PC-9 (cell line): ENCODE measurements at regions not wholly inside any gene's neighbourhood (a gene's known extent, or its start where the extent isn't known, plus 50 kb on each side); places are given as distances from the start of the nearest gene placed in this dataset.
"Not testable (repeated sequence)": the region's sequence is repeated elsewhere in the genome, so short reads cannot be mapped to it uniquely, and the experiment has no call there.

Experiments
- BruUV-seq: library from RNA; stranded (reverse); fragments of 400-500 nt; replicated peaks from 2 replicates; lab custom pipeline; 2021; lab: Mats Ljungman, UMichigan
- CTCF ChIA-PET: fragments of 300-600 bp; sonication (Branson Sonifier 250); formaldehyde crosslinking; loops from one replicate; lab custom pipeline; 2022; ENCODE audit warnings: antibody characterized with exemption; lab: Charles Lee
- POLR2A ChIA-PET: fragments of 300-600 bp; sonication (Branson Sonifier 250); formaldehyde crosslinking; loops from one replicate; lab custom pipeline; 2022; ENCODE audit warnings: antibody characterized with exemption; ENCODE audit not compliant: unreplicated experiment; lab: Charles Lee
- DNase-seq, 2 experiments: peaks; one replicate each; pipeline versions ENCODE4 v3.0.0 to v3.0.0-alpha.2; 2015 to 2022; ENCODE audit warnings: mixed read lengths in 1 of 2
- H2AFZ ChIP-seq: fragments of 200-600 bp; sonication (generic); 2 replicates; pipeline ENCODE4 v1.8.1; 2017; ENCODE audit warnings: antibody characterized with exemption
- H3F3A ChIP-seq: fragments of 200-600 bp; sonication (generic); 2 replicates; pipeline ENCODE4 v1.8.1; 2017; ENCODE audit warnings: antibody characterized with exemption, mild to moderate bottlenecking, low read depth; ENCODE audit not compliant: insufficient read depth
- H3K27ac ChIP-seq: fragments of 200-600 bp; sonication (generic); 2 replicates; pipeline ENCODE4 v1.6.1; 2016; ENCODE audit warnings: mixed run types
- H3K27me3 ChIP-seq: fragments of 200-600 bp; sonication (generic); 2 replicates; pipeline ENCODE4 v1.6.1; 2016; ENCODE audit warnings: low read depth, mixed run types; ENCODE audit not compliant: insufficient read depth
- H3K36me3 ChIP-seq: fragments of 200-600 bp; sonication (generic); 2 replicates; pipeline ENCODE4 v1.6.1; 2016; ENCODE audit warnings: low read depth, mixed run types
- H3K4me1 ChIP-seq: fragments of 200-600 bp; sonication (generic); replicated peaks from 2 replicates; pipeline ENCODE4 v1.6.1; 2016; ENCODE audit warnings: mixed run types; ENCODE audit not compliant: insufficient read depth
- H3K4me2 ChIP-seq: fragments of 200-600 bp; sonication (generic); 2 replicates; pipeline ENCODE4 v1.6.1; 2017; ENCODE audit warnings: mixed run types
- H3K4me3 ChIP-seq: fragments of 200-600 bp; sonication (generic); 2 replicates; pipeline ENCODE4 v1.6.1; 2016; ENCODE audit warnings: mixed run types
- H3K79me2 ChIP-seq: fragments of 200-600 bp; sonication (generic); 2 replicates; pipeline ENCODE4 v1.6.1; 2017; ENCODE audit warnings: low read depth, mixed run types
- H3K9me2 ChIP-seq: fragments of 200-600 bp; sonication (generic); 2 replicates; pipeline ENCODE4 v1.8.1; 2017; ENCODE audit warnings: mild to moderate bottlenecking; ENCODE audit not compliant: insufficient read depth
- H3K9me3 ChIP-seq: fragments of 200-600 bp; sonication (generic); 2 replicates; pipeline ENCODE4 v1.8.1; 2016; ENCODE audit warnings: low read depth; ENCODE audit not compliant: insufficient read depth
- H4K20me1 ChIP-seq: fragments of 200-600 bp; sonication (generic); 2 replicates; pipeline ENCODE4 v1.8.1; 2017; ENCODE audit not compliant: insufficient read depth
- CTCF ChIP-seq: fragments of 200-600 bp; sonication (generic); conservative IDR thresholded peaks from 2 replicates; pipeline ENCODE4 v1.6.1; 2017; ENCODE audit warnings: mixed run types, antibody characterized with exemption, mild to moderate bottlenecking, moderate library complexity
- EZH2 ChIP-seq: fragments of 200-600 bp; sonication (generic); IDR thresholded peaks from 2 replicates; pipeline ENCODE4 v1.8.0; 2017; ENCODE audit warnings: antibody characterized with exemption, low read depth
- intact Hi-C: fragments of 100-400 bp; cut with micrococcal nuclease; formaldehyde crosslinking; loops from one replicate; pipeline ENCODE4 v1.10.0; 2022; ENCODE audit not compliant: unreplicated experiment

- intact Hi-C loops = no loop called here
- no peaks in the 10 kb centered on the region for H3K9me2 ChIP-seq
- no TSS peak for BruUV-seq
- ChIA-PET CTCF (no interaction called here), POLR2A (no interaction called here)
- no peaks in the 10 kb centered on the region for H3K79me2 ChIP-seq
- DNase-seq = no peak
- no peaks in the 10 kb centered on the region for H4K20me1 ChIP-seq
- no peak for TF ChIP-seq CTCF
- no peak for TF ChIP-seq EZH2
- H3K36me3 ChIP-seq = no peaks in the 10 kb centered on the region
- H3K4me2 ChIP-seq = no peak overlapping the region
- no peak overlapping the region for H3K4me3 ChIP-seq
- no peak overlapping the region for H3K27ac ChIP-seq
- no peaks in the 10 kb centered on the region for H3K27me3 ChIP-seq
- no peaks in the 10 kb centered on the region for H3K9me3 ChIP-seq
- no peaks in the 10 kb centered on the region for H3F3A ChIP-seq
- no peaks in the 10 kb centered on the region for H3K4me1 ChIP-seq
- H2AFZ ChIP-seq = no peak overlapping the region
Measured at GRCh38 chrX:47776292-47777006, 60.3 kb upstream of the ZNF81 start.

- Histone ChIP-seq H4K20me1 (no peaks in the 10 kb centered on the region), H3K27me3 (no peaks in the 10 kb centered on the region), H3K36me3 (no peaks in the 10 kb centered on the region), H2AFZ (no peak overlapping the region), H3K4me1 (no peaks in the 10 kb centered on the region), H3F3A (no peaks in the 10 kb centered on the region), H3K4me3 (no peak overlapping the region), H3K79me2 (no peaks in the 10 kb centered on the region), H3K27ac (no peak overlapping the region), H3K9me3 (no peaks in the 10 kb centered on the region), H3K9me2 (no peaks in the 10 kb centered on the region), H3K4me2 (no peak overlapping the region)
- TF ChIP-seq EZH2 (no peak), CTCF (no peak)
- intact Hi-C loops = no loop called here
- CTCF ChIA-PET = no interaction called here
- no peak for DNase-seq
- POLR2A ChIA-PET = no interaction called here
- no TSS peak for BruUV-seq
Measured at GRCh38 chrX:47772764-47773163, 63.9 kb upstream of the ZNF81 start.

- CTCF ChIA-PET = no interaction called here
Measured at GRCh38 chrX:47771473-47771872, 65.2 kb upstream of the ZNF81 start.

GRCh38 chrX:47762826-47763225 lies 73.9 kb upstream of the ZNF81 start:
- H3K4me3 ChIP-seq, H3F3A ChIP-seq, H3K9me3 ChIP-seq, DNase-seq, H3K27ac ChIP-seq, H4K20me1 ChIP-seq, H3K4me1 ChIP-seq, H3K4me2 ChIP-seq, BruUV-seq, H3K27me3 ChIP-seq, H2AFZ ChIP-seq, H3K36me3 ChIP-seq, POLR2A ChIA-PET, CTCF ChIA-PET, H3K9me2 ChIP-seq, intact Hi-C loops, H3K79me2 ChIP-seq: not testable (repeated sequence)

More at GRCh38 chrX:47771473-47771872, 65.2 kb upstream of the ZNF81 start:
- Histone ChIP-seq H3K4me3 (no peak overlapping the region), H3K36me3 (no peaks in the 10 kb centered on the region), H3K9me2 (no peaks in the 10 kb centered on the region), H3K27me3 (no peaks in the 10 kb centered on the region), H2AFZ (no peak overlapping the region), H3K27ac (no peak overlapping the region), H3K4me2 (no peak overlapping the region), H4K20me1 (no peaks in the 10 kb centered on the region), H3F3A (no peaks in the 10 kb centered on the region), H3K9me3 (no peaks in the 10 kb centered on the region), H3K79me2 (no peaks in the 10 kb centered on the region), H3K4me1 (no peaks in the 10 kb centered on the region)
- intact Hi-C loops = no loop called here
- no peak for DNase-seq
- no TSS peak for BruUV-seq
- TF ChIP-seq EZH2 = no peak
- no peak for TF ChIP-seq CTCF
- POLR2A ChIA-PET = no interaction called here
